T-helper 2 cell (primary cell): ENCODE measurements at regions not wholly inside any gene's neighbourhood (a gene's known extent, or its start where the extent isn't known, plus 50 kb on each side); places are given as distances from the start of the nearest gene placed in this dataset.

Experiments
- DNase-seq, 5 experiments: peaks; one replicate each; pipeline versions ENCODE4 v3.0.0 to v3.0.0-alpha.2; 2012 to 2022

DNA sequence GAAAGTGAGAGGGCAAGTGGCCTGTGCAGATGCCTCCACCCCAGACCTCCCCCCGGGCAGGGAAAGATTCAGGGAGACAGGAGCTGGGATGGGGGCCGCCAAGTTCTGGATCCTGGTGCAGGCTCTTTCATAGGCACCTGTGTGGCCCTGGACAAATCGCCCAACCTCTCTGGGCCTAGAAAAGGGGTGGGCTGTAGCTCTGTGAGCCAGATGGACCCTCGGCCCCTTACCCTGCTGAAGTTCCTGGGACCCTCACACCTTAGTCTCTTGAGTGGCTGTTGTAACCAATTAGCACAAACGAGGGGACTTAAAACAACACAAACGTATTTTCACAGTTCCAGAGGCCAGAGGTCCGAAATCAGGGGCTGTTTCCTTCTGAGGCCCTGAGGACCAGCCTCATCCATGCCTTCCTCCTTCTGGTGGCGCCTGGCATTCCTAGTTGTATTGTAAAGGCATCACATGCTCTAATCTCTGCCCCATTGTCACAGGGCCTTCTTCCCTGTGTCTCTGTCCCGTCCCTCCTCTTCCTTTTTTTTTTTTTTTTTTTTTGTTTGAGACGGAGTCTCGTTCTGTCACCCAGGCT, 352.6 kb downstream of the SEC14L1 start:
- no peak for DNase-seq

DNA sequence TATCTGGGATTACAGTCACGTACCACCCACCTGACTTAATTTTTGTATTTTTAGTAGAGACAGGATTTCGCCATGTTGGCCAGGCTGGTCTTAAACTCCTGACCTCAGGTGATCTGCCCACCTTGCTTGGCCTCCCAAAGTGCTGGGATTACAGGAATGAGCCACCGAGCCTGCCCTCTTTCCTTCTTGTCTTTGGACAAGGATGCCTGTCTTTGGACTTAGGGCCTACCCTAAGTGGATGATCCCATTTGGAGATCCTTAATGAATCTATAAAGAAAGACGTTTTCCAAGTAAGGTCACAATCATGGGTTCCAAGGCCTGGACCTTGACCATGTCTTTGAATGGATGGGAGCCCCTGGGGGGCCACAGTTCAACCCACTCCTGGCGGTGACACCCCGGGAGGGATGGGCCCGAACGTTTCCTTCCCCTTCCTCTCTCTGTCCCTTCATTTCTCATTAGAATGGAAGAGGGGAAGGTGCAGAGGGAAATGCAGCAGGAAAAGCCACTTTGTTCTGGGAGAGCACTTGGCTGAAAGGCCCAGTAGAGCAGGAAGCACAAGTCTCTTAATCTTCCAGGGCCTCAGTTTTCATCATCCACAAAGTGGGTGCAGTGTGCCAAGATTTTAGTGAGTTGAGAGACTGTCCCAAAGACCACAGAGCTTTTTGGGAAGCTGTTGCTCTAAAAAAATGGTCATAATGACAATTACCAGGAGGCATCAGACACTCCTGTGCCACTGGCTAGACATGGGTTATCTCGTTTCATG, 353.3 kb downstream of the SEC14L1 start:
- DNase-seq, result no peak

DNA sequence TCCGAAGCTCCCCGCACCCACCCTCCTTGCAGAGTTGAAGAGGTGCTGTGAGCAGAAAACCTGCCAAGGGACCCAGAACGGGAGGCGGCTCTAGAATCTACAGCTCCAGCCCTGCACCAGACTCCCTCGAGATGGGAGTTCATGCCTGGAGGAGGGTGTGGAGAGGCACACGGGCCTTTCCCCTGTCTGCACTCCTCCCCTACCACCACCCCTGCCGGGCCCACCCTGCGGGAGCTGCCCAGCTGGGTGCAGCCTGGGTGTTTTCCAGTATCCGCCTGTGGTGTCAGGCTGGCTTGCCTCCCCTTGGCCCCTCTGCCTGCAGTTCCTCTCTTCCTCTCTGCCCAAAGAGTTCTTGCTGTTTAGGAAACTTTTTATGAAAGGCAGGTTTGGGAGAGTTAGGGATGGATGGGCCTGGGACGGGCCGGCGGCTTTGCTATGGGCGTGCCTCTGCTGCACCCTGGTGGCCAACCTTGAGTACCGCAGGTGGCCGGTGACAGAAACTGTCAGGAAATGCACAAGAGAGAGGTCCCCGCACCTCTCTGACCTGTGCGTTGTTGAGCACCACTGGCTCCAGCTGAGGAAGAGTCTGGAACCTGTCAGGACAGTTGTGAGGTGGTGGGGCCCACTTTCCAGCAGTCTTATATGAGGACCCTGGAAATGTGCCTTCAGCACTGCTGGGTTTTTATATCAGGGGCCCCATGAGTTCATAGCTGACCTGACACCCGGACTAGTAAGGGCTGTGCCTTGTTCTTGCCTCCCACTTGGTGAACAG, 354.1 kb downstream of the SEC14L1 start:
- peak; percentile 59 to 69 (median 64) for DNase-seq

DNA sequence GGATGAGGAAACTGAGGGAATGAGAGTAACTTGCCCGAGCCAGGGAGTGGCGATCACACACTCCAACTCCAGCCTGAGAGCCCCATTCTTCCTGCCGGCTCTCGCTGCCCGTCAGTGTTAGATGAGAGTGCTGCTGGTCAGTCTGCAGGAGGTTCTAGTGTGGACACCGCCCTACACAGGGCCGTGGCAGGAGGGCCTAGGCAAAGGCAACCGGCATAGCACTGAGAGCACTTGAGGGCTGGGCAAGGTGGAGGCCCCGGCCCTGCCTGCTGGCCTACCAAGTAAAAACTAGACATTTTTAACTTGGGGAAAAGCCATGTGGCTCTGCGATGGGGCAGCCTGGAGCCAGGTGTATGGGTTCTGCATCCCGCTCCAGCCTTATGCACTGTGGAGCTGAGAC, 354.8 kb downstream of the SEC14L1 start:
- no peak for DNase-seq

DNA sequence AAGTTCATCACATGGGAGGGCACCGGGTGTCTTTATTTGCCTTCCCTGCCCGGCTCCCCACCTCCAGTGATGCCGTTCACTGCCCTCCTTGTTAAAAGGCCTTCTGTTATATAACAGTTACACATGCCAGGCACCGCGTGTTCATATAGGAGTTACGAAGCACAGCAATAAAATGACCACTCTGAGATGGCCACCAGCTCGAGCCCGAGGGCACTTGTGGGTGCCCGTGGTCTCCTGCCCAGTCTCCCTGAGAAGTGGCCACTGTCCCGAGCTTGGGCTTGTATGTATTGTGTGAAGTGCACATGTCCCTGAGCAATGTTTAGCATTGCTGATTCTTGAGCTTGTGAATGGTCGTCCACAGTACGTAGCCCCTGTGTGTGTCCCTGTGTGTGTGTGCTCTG, 355.6 kb downstream of the SEC14L1 start:
- no peak for DNase-seq

DNA sequence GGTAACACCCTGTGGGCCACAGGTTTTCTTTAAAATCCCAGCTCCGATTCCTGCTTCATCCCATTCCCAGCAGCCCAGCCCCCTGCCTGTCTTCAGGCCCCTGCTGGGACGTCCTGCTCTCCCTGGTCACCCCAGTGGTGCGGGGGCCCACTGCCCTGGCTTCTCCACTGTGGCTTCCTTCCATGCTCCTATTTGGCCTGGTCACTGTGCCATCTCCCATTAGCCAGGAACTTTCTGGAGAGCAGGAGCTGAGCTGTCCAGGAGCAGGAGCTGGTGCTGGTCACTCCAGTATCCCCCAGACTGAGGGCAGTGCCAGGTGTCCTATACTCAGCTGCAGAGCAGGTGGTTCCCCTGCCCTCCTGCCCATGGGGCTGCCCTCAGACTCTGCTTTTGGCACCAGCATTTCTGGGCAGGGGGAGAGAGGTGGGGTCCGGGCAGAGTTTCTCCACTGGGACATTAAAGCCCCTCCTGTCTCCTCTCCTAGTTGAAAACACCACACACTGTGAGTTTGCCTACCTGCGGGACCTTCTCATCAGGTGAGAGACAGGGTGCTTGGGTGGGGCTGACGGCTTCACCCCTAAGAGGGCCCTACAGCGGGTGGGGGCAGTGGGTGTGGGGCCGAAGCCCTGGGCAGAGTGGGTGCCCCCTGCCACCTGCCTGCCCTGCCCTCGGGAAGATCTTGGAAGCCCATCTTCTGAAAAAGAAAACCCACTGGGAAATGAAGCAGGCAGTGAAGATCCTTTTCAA, 356.2 kb downstream of the SEC14L1 start:
- no peak for DNase-seq

DNA sequence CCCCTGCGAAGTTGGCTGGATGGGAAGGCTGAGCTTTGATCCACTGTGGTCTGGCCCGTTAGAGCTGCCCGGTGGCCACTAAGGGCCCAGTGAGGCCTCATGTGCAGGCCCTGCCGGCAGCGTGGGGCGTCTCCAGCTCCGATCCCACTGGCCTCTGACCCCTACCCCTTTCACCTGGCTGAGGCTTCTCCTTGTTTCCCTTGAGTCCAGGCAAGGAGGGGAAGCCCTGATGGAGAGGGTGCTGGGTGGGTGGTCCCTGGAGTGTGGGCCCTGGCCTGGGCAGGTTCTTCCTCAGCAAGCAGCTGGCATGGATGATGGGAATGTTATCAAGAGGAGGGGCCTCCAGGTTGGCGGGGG, 356.8 kb downstream of the SEC14L1 start:
- DNase-seq, result no peak

DNA sequence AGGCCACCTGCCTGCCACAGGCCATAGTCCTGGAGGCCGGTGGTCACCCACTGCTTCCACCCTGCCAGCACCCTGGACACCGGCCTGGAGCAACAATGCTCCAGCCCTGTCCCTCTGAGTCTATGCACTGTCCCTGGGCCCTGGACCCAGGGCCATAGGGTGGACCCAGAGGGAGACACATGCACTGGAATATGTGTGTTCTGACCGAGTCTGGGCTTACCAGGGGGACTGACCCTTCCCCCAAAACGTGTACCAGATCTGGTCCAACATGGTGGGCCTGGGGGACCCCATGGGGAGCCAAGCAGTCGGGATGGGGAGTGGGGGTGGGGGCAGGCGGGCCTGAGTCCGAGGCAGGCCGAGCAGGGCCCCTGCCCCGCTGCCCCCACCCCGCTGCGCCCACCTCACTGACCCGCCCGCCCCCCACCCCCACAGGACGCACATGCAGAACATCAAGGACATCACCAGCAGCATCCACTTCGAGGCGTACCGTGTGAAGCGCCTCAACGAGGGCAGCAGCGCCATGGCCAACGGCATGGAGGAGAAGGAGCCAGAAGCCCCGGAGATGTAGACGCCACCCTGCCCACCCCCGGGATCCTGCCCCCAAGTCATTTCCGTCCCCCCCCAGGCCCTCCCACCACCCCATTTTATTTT, 357.4 kb downstream of the SEC14L1 start:
- no peak for DNase-seq

DNA sequence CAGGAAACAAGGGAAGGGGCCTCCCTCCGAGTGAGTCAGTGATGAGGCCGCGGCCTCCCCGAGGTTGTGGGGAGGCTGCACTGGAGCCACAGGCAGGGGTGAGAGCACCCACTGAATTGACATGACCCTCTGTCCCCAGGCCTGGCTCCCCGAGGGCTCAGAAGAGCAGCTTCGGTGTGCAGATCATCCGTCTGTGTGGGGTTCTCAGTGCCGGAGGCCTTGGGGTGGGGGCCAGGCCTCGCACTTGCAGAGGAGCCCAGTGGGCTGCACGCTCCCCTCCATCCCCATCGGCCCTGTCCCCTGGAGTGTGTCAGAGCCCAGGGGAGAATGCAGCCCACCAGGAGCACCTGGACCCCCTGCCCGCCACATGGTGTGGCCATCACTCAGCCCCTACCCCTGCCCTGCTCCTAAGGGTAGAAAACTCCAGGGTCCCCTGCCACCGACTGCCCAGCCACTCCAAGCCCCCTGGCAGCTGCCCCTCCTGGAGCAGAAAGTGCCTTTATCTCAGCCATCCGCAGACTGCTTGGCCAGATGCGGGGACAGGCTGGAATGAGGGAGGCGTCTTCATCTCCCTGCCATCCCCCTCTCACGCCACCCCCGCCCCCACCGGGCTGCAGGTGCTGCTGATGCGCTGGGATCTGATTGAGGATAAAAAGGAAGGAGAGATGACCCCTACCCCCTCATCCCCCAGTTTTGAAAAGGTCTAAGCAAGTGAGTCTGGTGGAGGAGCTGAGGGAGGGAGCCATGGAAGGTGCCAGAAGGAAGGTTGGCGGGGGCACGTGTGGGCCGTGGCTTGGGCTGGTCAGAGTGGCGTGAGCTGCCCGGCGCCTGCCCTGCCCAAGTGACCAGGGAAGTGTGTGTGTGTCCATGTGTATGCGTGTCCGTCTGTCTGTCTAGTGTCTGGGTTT, 358.3 kb downstream of the SEC14L1 start:
- DNase-seq, result no peak

DNA sequence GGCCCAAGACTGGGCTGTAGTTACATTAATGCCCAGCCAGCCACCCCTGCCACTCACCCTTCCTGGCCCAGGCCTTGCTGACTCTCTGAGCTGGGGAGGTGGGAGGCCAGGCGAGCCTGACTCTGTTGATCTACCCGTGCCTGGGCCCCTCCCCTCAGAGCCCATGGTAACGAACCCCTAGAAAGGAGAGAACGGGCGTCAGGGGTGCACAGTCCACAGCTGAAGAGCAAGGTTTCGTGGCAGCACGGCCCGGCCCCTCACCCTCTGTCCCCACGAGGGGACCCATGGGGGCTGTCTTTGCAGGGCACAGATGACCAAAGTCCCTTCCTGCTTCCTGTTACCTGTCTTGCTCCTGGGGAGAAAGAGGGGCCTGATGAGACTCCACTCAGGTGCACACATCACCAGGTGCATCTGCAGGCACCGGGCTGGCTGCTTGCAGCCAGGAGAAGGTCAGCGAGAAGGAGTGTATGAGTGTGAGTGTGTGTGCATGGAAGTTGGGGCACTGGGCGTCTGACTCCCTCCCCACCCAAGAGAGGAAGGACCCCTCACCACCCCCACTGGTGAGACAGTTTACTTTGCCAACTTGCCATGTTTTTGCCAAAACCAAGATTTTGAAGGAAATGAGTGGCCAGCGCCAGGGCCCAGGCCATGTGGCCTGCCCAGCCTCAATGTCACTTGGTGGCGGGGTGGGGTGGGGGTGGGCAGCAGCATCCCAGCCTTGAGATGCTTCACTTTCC, 359.1 kb downstream of the SEC14L1 start:
- DNase-seq, result no peak

DNA sequence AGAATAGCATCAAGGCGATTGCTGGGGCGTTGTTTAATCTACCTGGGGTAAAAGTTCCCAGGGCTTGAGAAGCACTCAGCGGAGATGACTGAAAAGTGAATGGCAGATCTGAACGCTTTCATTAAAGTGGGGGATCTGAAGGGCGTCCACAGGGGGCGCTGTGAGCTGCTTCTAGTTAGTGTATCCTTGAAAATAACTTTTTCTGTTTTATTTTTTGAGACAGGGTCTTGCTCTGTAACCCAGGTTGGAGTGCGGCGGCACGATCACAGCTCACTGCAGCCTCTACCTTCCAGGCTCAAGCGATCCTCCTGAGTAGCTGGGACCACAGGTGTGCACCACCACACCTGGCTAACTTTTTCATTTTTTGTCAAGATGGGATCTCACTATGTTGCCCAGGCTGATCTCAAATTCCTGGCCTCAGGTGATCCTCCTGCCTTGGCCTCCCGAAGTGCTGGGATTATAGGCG, 360.4 kb downstream of the SEC14L1 start:
- peak in 1 of 5 experiments; percentile 53 for DNase-seq

DNA sequence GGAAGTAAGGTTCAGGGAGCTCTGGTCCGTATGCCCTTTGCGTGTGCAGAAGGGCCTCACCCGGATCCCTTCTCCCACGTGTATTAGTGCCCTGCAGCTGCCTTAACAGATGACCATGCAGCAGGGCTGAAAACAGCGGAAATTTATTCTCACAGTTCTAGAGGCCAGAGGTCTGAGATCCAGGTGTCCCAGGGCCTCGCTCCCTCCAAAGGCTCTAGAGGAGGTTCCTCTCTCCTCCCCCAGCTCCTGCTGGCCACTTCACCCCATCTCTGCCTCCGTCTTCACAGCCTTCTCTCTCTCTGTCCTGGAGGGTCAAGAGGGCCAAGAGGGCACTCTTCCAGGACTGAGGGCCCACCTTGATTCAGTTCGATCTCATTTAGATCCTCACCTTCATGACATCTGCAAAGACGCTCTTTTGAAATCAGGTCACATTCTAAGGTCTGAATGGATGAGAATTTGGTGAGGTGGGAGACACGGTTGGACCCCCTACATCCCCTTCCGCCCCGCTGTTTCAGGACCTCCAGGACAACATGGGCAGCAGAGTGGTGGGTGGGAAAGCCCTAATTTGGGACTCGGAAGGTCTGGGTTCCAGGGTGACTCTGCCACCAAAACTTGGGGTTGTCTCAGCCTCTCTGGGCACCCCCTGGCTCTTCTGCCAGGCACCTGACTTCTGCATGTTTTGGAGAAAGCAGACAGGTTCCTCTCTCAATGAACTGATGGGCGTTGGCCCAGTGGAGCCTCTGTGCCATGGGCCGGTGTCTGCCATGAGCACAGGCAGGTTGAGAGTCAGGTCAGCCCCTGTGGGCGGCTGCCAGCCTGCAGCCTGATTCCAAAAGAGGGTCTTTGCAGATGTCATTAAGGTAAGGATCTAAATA, 361.2 kb downstream of the SEC14L1 start:
- no peak for DNase-seq

DNA sequence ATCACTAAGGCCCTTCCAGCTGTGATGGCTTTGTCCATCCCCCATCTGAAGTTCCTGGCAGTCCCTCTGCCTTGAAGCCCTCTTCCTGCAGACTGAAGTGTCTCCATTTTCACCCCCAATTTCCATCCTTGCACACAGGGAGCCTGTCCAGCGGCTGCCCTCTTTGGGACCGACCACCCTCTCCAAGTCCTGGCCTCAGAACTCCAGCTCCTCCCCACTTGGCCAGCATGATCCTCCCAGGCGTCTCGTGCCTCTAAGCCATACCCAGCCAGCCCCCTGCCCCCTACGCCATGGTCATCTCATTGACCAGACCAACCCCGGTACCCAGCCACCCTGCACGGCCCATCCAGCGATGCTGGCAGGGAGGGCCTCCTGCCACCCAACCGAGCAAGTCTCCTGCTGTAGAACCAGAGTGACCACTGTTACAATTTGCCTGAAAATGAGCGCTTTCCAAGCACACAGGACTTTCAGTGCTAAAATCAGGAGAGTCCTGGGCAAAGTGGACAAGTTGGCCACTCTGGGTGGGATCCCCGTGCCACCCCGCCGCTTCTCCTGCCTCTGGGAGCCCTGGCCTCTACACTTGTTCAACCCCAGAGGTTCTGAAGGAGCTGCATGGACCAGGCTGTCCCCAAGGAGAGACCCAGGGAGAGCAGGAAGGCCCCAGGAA, 362.0 kb downstream of the SEC14L1 start:
- DNase-seq, result no peak

DNA sequence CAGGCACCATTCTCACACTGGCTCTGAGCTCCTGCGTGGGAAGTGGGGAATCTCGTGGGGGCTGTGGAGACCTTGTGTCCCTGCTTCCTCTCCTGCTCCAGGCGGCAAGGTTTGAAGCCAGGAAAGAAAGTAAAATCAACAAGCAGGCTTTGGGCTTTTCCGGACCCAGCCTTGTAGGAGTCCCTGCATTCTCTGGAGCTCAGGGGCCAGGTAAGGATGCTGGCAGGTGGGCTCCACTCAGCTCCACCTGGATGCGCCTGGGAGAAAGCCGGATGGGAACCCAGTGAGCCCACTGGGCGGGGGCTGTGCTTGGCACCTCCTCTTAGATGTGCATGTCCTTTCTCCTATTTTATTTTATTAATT, 362.5 kb downstream of the SEC14L1 start:
- no peak for DNase-seq

DNA sequence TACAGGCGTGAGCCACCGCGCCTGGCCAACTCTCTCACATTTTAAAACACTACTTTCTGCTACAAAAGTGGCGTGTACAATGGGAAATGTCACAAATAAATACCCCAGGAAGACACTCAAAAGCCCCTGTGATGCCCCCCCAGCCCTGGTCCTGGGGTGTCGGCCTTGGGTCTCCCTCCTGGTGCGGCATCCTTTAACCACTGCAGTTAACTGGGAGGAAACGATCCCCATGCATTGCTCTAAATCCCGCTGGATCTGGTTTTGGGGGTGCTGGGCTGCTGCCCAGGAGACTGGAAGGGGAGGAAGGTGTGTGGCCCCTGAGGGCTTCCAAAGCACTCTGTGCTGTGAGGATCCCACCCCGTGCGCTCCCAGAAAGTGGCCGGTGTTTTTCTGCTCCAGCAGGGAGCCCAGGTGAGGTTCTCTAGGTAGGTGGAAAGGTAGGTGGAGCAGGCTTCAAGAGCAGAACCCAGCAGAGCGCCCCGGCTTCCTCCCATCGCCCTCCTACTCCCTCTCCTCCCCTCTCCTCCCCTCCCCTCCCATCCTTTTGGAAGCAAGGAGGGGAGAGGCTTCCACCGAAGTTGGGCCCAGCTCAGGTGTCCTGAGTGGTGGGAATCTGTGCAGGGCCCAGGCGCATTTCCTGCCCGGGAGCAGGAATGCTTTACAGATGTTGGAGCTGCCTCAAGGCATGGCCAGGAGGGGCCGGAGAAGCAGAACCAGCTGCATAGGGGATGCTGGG, 363.3 kb downstream of the SEC14L1 start:
- DNase-seq, result no peak

DNA sequence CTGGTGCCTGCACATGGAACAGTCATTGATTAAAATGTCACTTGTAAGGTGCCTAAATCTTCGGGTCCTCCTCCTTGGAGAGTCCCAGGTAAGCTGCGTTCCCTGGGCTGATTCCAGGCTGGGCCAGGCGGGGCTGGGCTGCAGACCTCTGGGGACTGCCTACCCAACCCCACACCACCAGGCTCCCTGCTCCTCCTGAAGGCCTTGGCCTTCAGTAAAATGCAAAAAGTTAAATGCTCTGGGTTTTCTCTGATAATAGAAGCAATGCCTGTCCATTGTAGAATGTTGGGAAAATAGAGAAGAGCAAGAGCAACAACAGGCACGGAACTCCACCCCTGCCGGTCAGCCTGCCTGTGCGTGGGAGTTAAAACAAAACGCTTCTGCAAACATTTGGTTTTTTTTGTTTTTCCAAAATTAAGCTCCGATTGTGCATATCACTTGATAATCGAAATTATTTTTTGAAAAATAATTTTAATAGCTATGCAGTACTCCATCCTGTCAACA, 363.9 kb downstream of the SEC14L1 start:
- DNase-seq, result no peak

DNA sequence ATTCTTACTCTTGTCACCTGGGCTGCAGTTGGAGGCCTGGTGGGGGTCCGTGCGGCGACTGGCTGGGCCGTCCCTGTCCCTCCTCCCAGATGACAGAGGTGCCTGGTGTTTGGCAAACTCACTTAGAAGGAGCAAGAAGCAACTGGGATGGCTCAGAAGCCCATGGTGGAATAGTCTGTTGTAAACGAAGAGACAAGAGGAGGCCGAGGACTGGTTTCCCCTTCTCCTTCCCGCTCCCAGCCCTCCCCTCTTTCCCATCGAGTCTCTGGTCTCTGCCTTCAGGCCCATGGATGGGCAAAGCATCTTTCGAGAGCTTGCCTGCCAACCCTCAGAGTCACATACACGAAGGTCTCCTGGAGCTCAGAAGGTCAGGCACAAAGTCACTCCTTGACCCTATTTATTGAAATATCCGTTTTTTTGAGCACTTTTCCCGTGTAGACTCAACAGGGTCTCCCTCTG, 364.4 kb downstream of the SEC14L1 start:
- DNase-seq, result no peak

DNA sequence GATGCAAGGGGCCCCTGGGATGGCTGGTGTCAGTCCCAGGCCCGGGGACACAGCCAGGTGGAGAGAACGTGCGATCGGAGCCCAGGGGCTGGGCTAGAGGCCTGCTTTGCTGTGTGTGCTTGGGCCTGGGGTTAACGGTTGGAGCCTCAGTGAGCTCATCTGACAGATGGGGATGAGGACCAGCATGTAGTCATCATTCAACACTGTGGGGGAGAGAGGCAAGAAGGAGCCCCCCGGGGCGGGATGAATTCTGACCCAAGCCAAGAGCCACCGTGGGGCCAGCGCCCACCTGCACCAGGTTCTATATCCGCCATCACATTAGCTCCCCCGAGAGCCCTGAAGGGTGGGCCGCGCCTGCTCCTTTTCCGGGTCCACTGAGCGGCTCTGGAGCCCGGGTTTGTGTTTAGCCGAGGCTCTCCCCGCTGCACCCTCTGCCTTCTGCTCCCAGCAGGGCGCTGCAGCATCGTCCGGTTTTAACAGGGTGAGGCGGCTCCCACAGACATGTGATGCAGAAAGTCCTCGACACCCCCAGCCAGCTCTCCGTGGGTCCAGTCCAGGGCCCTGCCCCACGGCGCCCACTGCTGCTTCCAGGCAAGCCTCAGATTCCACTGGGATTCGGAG, 365.7 kb downstream of the SEC14L1 start:
- no peak for DNase-seq
